ENCODE measurements at regions not wholly inside any gene's neighbourhood (a gene's known extent, or its start where the extent isn't known, plus 50 kb on each side); places are given as distances from the start of the nearest gene placed in this dataset.

DNA sequence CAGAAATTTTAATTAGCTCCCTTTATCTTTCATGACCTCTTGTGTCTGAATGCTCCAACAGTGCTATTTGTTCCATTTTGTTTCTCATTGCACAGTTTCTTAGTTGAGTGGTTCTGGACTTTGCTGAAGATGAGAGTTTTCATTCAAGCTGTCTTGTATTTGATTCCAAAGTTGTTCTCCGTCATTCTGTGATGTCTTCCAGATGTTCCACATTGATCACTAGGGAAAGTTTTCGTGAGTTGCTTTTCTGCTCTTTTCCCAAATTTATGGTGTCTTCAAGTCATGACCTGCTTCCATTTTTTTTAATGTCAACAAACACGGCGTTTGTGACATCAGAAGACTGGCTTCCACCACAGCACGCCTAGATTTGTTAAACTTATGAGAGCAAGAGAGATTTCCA is 575.5 kb downstream of the MRPL39 start:
- no peak for DNase-seq (ENCODE audit: low spot score)
- POLR2A ChIA-PET (ENCODE audit: low non-redundant PET), result no interaction called here
- CTCF ChIA-PET, result no interaction called here
- TF ChIP-seq, protein P1, sequence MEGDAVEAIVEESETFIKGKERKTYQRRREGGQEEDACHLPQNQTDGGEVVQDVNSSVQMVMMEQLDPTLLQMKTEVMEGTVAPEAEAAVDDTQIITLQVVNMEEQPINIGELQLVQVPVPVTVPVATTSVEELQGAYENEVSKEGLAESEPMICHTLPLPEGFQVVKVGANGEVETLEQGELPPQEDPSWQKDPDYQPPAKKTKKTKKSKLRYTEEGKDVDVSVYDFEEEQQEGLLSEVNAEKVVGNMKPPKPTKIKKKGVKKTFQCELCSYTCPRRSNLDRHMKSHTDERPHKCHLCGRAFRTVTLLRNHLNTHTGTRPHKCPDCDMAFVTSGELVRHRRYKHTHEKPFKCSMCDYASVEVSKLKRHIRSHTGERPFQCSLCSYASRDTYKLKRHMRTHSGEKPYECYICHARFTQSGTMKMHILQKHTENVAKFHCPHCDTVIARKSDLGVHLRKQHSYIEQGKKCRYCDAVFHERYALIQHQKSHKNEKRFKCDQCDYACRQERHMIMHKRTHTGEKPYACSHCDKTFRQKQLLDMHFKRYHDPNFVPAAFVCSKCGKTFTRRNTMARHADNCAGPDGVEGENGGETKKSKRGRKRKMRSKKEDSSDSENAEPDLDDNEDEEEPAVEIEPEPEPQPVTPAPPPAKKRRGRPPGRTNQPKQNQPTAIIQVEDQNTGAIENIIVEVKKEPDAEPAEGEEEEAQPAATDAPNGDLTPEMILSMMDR (conservative IDR thresholded peaks at IDR 0.05; ENCODE audit: low read depth), result no peak
- H3K27ac ChIP-seq, result no peak overlapping the region

DNA sequence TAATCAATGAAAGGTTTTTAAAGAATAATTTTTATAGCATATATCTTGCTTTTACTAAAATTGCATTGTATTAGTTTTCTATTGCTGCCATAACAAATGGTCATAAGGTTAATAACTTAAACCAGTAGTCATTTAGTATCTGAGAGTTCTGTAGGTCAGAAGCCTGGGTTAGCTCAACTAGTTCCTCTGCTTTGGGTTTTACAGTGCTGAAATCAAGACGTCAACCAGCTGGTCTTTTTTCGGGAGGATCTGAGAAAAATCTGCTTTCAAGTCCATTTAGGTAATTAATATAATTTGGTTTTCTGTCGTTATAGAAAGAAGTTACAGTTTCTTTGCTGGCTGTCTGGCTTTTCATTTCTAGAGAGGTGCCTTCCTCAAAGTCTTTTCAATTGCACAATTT is 577.7 kb downstream of the MRPL39 start:
- DNase-seq (ENCODE audit: low spot score), result no peak
- no peak overlapping the region for H3K27ac ChIP-seq
- TF ChIP-seq, protein P1 (conservative IDR thresholded peaks at IDR 0.05; ENCODE audit: low read depth), result no peak
- ChIA-PET CTCF (no interaction called here), POLR2A (ENCODE audit: low non-redundant PET) (no interaction called here)

DNA sequence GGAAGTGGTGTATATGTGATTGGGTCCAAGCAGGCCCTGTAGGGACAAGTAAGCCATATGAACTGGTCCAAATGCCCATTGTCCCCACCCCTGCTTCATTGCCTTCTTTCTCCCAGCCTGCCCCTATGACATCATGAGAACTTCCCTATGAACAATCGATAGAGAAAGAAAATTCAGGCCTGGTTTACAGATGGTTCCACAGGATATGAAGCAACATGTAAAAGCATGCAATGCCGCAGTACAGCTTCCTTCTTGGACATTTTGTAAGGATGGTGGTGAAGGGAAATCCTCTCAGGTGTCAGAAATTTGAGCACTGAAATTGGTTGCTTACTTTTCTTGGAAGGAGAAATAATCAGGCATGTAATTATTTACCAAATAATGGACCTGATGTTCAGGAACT is 581.7 kb downstream of the MRPL39 start:
- no peak overlapping the region for H3K27ac ChIP-seq
- CTCF ChIA-PET, result interaction anchor here (0.7 kb wide), 1 partner anchor 587 kb away, joined by 7 read pairs; no protein-coding TSS in a partner anchor
- POLR2A ChIA-PET (ENCODE audit: low non-redundant PET), result no interaction called here
- TF ChIP-seq, protein P1 (conservative IDR thresholded peaks at IDR 0.05; ENCODE audit: low read depth), result no peak
- no peak for DNase-seq (ENCODE audit: low spot score)

DNA sequence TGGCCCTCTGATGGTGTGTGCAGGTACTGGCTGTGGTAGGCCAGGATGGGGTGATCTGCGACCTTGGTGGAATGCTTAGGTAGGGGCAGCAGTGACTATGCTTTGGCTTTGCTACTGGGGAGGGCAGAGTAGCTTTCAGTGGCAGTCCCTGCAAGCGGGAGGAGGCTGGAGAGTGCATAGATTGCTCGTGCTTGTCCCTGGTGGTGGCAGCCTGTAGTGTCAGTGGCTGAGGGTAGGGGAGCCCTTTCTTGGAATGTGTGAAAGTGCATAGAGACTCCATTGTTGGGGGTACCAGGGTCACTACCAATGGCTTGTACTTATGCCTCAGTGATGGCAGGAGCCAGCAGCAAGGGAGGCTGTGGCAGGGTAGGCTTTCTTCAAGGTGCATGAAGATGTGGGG is 582.6 kb downstream of the MRPL39 start:
- DNase-seq (ENCODE audit: low spot score), result no peak
- H3K27ac ChIP-seq, result no peak overlapping the region
- CTCF ChIA-PET, result no interaction called here
- TF ChIP-seq, protein P1 (conservative IDR thresholded peaks at IDR 0.05; ENCODE audit: low read depth), result no peak
- POLR2A ChIA-PET (ENCODE audit: low non-redundant PET), result no interaction called here

DNA sequence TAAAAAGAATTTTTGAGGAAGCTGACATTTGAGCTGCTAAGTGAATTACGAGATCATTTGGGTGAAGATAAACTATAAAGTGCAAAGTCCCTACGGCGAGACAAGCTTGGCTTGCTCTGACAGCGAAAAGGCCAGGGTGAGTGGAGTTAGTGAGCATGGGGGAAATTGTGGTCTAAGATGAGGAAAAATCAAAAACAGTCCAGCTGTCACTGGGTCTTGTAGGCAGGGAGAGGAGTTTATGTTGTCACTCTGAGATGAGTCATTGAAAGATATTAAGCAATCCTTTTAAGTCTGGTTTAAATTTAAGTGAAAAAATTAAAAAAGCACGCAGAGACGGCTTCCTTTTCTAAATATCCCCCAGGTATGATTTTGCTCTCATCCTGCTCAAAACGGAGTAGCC is 601.9 kb downstream of the MRPL39 start:
- DNase-seq (ENCODE audit: low spot score), result no peak
- POLR2A ChIA-PET (ENCODE audit: low non-redundant PET), result no interaction called here
- no peak overlapping the region for H3K27ac ChIP-seq
- TF ChIP-seq, protein P1 (conservative IDR thresholded peaks at IDR 0.05; ENCODE audit: low read depth), result no peak
- CTCF ChIA-PET, result interaction anchor here (0.8 kb wide), 1 partner anchor 68 kb away, joined by 3 read pairs; no protein-coding TSS in a partner anchor

DNA sequence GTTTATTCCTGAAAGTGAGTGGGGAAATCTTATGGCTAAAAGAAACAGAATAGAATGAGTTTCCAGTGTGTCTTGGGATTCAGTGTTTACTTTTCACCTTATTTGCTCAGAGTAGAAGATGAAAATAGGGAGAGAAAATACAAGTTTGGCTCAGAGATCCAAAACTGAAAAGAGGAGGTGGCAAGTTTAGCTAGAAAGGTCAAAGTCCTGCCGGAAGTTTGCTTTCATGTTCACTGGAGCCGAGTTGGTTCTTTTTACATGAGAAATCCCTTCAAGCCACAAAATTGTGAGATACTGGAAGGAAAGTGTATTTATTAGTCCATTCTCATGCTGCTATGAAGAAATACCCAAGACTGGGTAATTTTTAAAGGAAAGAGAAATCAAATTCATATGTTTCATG is 604.6 kb downstream of the MRPL39 start:
- no peak for DNase-seq (ENCODE audit: low spot score)
- ChIA-PET POLR2A (ENCODE audit: low non-redundant PET) (no interaction called here), CTCF (no interaction called here)
- TF ChIP-seq, protein P1 (conservative IDR thresholded peaks at IDR 0.05; ENCODE audit: low read depth), result no peak
- H3K27ac ChIP-seq, result no peak overlapping the region

DNA sequence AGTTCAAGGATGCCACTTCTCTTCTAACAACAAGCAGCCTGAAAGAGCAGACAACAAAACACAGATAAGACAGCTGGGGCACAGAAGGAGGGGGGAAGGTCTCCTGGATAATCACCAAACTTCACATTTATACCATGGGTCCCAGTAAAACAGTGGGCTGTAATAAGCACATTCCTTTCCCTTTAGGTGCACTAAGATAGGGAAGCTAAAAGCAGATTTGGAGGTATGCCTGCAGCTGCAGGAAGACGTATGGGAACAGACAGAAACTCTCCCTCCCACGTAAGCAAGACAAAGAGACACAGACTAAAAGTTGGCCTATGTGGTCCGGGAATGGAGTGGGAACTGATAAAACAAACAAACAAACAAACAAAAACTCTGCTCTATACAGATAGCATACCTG is 612.1 kb downstream of the MRPL39 start:
- TF ChIP-seq, protein P1 (conservative IDR thresholded peaks at IDR 0.05; ENCODE audit: low read depth), result no peak
- ChIA-PET CTCF (no interaction called here), POLR2A (ENCODE audit: low non-redundant PET) (no interaction called here)
- DNase-seq (ENCODE audit: low spot score), result no peak
- H3K27ac ChIP-seq, result no peak overlapping the region

Data from RWPE1 (cell line).